HG02759 (cell line): ENCODE measurements at regions not wholly inside any gene's neighbourhood (a gene's known extent, or its start where the extent isn't known, plus 50 kb on each side); places are given as distances from the start of the nearest gene placed in this dataset.
"Not testable (repeated sequence)": the region's sequence is repeated elsewhere in the genome, so short reads cannot be mapped to it uniquely, and the experiment has no call there.

Source experiments
- ATAC-seq: cut with Tn5 transposase; IDR thresholded peaks from one replicate; pipeline ENCODE4 v1.9.1; 2021; ENCODE audit warnings: mild to moderate bottlenecking, moderate library complexity; ENCODE audit not compliant: unreplicated experiment

GRCh38 chr2:35199298-35199697 is 1156.3 kb upstream of the CRIM1 start:
- ATAC-seq: no peak

- no peak for ATAC-seq
These were observed 1169.6 kb upstream of the CRIM1 start for GRCh38 chr2:35185861-35186412.

DNA sequence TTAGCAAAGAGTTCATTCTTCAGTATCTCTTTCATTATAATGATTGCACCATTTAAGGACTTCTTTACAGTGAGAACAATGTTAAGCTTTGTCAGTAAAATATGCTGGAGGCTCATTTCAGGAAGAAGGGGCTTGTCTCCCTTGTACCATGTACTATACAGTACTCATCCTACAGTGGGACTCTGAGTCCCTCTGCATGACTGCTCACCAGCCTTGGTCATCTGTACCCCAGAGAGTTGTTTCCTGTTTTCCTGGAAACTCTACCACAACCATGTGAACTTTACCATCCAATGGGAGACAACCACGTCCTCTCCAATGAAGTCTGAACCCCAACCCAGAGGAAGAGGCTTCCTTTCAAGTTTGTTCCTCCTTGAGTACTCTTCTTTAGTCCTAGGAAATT is 1171.1 kb upstream of the CRIM1 start:
- ATAC-seq: no peak

- not testable (repeated sequence) for ATAC-seq
These were observed 1178.9 kb upstream of the CRIM1 start for GRCh38 chr2:35176726-35177125.

DNA sequence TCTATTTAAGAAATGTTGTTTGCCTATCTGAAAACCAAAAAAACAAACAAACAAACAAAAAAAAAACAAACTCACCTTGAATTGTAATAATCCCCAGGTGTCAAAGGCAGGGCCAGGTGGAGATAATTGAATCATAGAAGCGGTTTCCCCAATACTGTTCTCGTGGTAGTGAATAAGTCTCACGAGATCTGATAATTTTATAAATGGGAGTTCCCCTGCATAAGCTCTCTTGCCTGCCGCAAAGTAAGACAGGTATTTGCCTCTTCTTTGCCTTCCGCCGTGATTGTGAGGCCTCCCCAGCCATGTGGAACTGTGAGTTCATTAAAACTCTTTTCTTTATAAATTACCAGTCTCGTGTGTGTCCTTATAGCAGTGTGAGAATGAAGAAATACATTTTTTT is 1180.7 kb upstream of the CRIM1 start:
- ATAC-seq: no peak

DNA sequence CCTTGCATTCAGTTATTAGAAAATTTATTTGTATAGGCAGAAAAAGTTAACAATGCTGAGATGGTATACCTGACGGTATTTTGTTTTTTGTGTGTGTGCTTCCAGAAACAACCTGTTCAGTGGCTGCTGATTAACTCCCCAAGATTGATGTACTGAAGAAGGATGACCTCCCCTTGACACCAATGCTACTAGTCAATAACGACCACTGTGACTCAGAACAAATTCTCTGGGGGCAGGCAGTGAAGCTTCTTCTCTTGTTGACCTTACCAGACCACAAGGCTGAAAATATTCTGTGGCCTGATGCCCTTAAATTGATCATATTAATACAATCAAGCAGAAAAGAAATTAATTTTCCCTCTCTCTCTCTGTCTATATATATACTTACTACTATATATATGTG is 1182.9 kb upstream of the CRIM1 start:
- ATAC-seq: no peak

DNA sequence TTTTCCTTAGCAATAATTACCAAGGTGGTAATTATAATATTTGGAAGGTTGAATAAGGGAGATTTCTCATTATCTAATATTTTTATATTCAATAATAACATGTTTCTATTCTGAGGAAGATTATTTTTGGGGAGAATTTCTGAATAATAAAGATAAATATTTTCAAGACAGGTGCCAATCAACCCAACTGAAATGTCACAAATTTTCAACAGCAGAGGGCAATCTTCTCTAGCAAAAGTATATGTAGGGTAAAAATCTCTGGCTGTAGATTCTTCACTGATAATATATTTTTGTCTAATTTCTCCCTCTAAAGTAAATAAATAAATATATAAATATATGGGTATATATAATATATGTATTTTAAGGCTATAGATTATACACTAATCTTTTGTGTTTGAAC is 1187.2 kb upstream of the CRIM1 start:
- no peak for ATAC-seq

- no peak for ATAC-seq
These were observed 1191.6 kb upstream of the CRIM1 start for GRCh38 chr2:35163948-35164347.

DNA sequence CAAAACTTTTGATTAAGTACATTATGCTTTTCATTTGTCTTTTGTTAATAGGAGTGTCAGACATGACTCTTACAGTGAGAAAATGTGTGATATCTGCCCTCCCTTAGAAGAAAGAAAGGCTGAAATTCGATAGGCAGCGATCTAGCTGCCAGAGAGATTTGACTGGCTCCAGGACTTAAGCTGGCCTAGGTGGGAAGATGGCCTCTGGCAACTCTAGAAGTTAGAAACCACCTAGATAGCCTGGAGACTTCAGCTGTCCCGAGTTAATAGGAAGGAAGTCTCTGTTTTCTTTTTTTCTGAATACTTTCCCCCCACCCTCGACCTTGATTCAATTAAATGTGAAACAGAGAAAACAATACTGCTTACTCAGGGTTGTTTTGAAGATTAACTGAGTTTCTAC is 1194.7 kb upstream of the CRIM1 start:
- ATAC-seq: no peak

GRCh38 chr2:35125871-35126270 is 1229.7 kb upstream of the CRIM1 start:
- no peak for ATAC-seq

DNA sequence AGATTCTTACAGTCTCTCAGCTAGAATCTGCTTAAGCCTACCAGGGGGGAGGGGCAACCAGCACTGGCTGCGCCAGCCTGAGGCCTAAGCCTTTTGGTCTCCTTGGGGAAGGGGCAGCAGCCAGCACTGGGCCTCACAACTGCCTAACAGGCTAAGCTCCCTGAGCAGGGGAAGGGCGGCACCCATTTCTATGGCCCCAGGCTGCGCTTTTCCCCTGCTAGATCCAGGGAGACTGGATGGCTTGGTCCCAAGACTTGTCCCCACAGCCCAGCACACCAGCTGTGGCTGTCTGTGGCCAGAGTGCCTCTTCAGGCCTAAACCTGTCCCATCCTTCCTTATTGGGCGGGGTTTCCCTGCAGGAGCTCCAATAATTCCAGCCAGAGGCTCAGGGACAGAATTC is 1230.3 kb upstream of the CRIM1 start:
- ATAC-seq: no peak

DNA sequence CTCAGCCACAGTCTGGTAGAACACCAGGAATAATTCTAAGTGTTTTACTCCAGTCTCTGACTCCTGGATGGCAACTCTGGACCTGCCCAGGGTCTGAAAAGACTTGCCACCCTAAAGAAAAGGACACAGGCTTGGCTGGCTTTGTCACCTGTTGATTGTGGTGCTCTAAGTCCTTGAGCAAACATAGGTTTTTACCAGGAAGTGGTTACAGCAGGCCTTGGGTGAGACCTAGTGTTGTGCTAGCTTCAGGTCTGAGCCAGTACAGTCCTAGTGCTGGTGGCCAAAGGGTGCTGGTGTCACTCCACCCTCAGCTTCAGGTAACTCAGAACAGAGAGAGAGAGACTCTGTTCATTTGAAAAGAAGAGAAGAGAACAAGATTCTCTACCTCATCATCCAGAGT is 1239.4 kb upstream of the CRIM1 start:
- ATAC-seq: no peak

DNA sequence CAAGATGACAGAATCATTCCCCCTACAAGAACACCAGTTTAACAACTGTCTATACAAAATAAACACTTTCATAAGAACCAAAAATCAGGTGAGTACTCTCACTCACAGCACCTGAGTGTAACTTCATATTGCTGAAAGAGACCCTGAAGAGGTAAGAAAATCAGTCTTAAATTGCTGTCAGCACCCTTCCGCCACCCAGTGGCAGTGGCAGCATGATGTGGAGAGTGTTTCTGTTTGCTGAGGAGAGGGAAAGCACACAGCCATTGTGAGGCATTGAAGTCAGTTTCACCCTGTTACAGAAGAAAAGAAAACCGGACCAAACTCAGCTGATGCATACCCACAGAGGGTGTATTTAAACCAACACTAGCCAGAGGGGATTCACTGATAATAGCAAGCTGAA is 1240.8 kb upstream of the CRIM1 start:
- no peak for ATAC-seq

DNA sequence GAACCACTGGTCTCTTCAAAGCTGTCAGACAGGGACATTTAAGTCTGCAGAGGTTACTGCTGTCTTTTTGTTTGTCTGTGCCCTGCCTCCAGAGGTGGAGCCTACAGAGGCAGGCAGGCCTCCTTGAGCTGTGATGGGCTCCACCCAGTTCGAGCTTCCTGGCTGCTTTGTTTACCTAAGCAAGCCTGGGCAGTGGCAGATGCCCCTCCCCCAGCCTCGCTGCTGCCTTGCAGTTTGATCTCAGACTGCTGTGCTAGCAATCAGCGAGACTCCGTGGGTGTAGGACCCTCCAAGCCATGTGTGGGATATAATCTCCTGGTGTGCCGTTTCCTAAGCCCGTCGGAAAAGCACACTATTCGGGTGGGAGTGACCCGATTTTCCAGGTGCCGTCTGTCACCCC is 1243.2 kb upstream of the CRIM1 start:
- ATAC-seq: not testable (repeated sequence)

DNA sequence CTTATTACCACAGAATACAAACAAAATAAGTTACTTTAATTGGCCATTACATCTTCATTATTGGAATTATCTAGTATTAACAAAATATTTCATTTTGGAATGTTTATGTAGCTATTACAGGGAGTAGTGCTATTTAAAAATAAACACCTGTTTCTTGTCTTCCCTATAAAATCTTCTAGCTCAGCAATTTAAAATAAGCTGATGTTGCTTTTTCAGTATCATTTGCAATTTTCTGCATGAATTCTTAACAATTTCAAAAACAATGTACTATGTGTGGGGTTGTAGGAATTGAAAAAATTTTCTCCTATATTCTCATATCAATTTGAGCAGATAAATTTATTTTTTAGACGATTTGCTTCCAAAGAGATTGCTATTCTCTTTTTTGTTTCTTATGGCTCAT is 1251.3 kb upstream of the CRIM1 start:
- no peak for ATAC-seq

DNA sequence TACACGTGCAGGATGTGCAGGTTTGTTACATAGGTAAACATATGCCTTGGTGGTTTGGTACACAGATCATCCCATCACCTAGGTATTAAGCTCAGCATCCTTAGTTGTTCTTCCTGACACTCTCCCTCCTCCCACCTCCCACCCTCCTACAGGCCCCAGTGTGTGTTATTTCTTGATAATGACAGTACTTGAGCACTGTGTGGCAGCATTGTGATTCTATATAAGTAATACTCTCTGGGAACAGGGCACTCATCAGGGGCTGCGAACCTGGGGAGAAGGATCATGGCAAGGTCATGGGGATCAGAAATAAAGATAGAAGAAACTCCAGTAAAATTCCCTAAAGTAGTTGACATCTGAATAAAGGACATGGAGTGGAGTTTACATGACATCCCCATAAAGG is 1256.2 kb upstream of the CRIM1 start:
- no peak for ATAC-seq

DNA sequence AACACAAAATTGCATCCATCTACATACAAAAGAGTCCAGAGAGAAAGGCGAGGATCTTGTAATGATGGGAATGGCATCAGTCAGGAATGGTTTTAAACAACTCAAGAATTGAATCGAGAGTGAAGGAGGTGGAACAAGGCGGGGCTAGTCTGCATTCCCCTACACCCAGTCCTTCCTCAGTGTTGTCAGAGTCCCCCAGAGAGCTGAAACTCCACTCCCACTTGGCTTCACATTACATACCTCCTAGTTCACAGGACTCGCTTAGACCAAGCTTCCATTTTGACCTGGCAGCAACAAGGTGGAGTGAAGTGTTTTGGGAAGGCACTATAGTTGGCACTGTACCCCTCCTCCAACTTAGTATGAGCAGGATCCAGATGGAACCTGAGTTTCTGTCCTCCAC is 1273.5 kb upstream of the CRIM1 start:
- no peak for ATAC-seq

DNA sequence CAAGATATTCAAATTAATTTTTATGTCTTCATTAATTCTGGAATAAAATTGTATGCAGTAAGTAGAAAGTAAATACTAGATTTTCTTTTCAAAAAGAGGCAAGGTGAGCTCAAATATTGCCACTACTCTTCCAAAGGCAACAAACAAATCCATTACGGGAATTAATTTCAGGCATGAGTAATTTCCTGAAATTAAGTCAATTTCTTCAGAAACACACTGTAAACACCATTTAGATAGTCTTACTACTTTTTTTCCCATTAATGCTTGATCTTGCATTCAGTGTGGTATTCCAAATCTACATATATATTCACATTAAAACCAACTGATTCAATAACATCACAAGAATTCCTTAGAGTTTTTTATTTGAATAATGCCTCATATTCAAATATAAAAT is 1274.0 kb upstream of the CRIM1 start:
- ATAC-seq: no peak

DNA sequence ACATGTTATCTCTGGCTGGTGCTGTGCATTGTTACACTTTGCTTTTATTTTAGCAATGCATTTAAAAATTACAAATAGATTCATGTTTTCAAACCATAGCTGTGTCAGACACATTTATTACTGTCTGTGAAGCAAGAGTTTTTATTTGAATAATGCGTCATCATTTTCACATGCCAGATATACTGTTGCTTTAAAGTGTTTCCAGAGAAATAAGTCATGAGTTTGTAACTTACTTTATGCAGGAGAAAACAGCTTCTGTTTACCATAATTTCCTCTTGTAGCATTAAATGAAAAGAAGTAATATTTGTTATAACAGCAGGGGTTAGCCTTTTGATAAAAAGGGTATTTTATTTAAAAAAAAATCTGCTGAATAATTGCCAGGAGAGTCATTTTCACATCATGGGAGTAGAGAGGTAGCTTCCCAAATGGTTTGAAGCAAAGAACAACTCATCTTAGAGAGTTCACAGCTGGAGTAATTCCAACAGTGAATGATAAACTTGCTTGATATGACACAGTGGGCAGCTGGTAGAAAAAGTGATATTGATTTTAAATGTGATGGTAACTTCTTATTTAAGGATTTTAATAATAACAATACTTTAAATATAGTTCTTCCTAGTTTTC is 1274.5 kb upstream of the CRIM1 start:
- no peak for ATAC-seq

DNA sequence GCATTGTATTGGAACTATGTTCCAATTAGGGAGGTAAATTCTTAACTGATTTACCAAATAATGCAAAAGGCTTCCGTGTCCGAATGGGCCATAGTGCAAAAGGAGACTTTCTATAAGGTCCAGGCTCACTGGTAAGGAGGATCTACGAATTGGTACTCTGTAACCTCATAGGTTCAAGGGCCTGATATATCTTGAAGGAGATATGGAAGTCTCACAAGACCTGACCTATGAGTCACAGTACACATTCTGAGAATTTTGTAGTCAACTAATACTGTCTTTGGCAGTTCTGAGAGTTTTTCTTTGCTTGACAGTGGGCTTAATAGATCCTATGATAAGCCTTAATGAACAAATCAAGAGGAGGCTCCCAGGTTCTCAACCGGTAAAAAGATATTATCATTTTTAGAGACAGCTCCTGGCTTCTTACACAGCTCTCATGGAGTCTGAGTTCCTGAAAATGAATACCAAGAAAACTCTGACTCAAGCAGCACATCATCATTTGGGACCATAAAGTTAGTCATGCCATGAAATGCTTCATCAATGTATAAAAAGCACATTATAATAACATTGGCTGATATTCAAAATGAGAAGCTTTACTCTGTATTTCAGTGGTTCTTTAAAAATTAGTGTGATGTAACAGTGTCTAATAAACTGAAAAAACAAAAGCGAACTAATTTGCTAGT is 1275.2 kb upstream of the CRIM1 start:
- ATAC-seq: no peak

DNA sequence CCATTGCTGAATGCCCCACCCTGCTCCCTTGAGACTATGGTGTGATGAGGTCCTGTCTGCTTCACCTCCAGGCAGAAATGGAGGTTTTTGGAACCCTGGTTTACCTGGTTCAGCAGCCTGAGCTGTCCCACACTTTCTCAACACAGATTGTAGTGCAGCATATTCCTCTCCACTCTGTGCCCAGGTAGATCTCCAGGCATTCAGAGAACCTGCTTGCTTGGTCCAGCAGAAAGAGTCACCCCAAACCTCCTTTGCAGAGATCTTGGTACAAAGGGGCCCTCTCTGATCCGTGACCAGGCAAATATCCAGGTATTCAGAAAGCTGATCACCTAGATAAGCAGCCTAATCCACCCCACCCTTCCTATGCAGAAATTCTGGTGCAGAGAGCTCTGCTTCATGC is 1288.2 kb upstream of the CRIM1 start:
- no peak for ATAC-seq

DNA sequence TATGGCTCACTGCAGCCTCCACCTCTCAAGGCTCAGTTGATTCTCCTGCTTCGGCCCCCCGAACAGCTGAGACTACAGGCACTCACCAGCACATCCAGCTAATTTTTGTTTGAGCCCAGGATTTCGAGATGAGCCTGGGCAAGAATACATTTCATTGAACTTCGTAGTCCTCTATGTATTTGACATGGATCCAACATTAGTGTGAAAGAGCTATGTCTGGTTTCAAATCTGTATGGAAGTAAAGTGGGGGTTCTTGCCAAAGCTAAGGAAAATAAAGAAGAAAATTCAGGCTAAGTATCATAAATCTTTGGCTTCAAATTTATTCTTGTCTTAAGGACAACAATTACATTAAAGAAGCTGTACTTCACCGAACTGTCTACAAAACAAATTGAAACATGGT is 1291.7 kb upstream of the CRIM1 start:
- ATAC-seq: no peak

GRCh38 chr2:35035883-35036282 is 1319.7 kb upstream of the CRIM1 start:
- no peak for ATAC-seq
